Esophagus squamous epithelium (tissue), 4 donors: ENCODE measurements at regions not wholly inside any gene's neighbourhood (a gene's known extent, or its start where the extent isn't known, plus 50 kb on each side); places are given as distances from the start of the nearest gene placed in this dataset.

ENCODE experiments used
- CTCF ChIP-seq, 6 experiments: fragments of 450-650 bp in 4 of 6; fragments of 200-600 bp in 2 of 6; sonication (generic) in 2 of 6; IDR thresholded peaks; one replicate each; pipeline ENCODE4 v1.5.1; 2016 to 2019; ENCODE audit warnings: antibody characterized with exemption in 6 of 6, mild to moderate bottlenecking in 4 of 6, moderate library complexity in 4 of 6
- POLR2A ChIP-seq, 4 donors: fragments of 450-650 bp; IDR thresholded peaks; one replicate each; pipeline ENCODE4 v1.6.1; 2017; ENCODE audit warnings: antibody characterized with exemption in 4 of 4, mild to moderate bottlenecking in 4 of 4, moderate library complexity in 3 of 4

DNA sequence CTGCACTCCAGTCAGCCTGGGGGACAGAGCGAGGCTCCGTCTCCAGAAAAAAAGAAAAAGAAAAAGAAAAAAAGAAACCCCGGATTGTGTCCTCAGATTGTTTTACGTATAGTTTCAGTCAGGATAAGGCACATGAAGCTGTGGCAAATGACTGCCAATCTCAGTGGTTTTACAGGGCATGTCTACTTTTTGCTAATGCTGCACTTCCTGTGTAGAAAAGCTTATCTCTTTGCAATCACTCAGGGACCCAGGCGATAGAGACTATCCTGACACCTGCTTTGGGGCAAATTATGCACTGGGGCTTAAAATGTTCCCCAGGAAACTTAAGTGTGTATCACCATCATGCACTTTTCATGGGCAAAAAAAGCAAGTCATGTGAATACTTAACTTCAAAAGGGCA, 103.7 kb upstream of the MEIS1 start:
- TF ChIP-seq CTCF (IDR thresholded peaks at IDR 0.05) (no peak), POLR2A (IDR thresholded peaks at IDR 0.05) (no peak)
